Loucy (cell line): ENCODE measurements at regions not wholly inside any gene's neighbourhood (a gene's known extent, or its start where the extent isn't known, plus 50 kb on each side); places are given as distances from the start of the nearest gene placed in this dataset.

Experiments
- H2AFZ ChIP-seq: fragments of 200-600 bp; sonication (generic); 2 replicates; pipeline ENCODE4 v1.6.0; 2016; ENCODE audit warnings: antibody characterized with exemption, mild to moderate bottlenecking, low read length, moderate library complexity
- H3F3A ChIP-seq: fragments of 200-600 bp; 2 replicates; pipeline ENCODE4 v1.6.0; 2016; ENCODE audit warnings: antibody characterized with exemption, low read depth, mild to moderate bottlenecking
- H3K27me3 ChIP-seq: fragments of 200-600 bp; sonication (generic); 2 replicates; pipeline ENCODE4 v1.6.1; 2014; ENCODE audit warnings: low read length, mild to moderate bottlenecking; ENCODE audit not compliant: insufficient read depth, poor library complexity, severe bottlenecking
- H3K36me3 ChIP-seq: fragments of 200-600 bp; sonication (generic); 2 replicates; pipeline ENCODE4 v1.6.1; 2016; ENCODE audit warnings: low read length; ENCODE audit not compliant: insufficient read depth
- H3K4me1 ChIP-seq: fragments of 200-600 bp; sonication (generic); 2 replicates; pipeline ENCODE4 v1.5.1; 2014; ENCODE audit warnings: low read length, mild to moderate bottlenecking; ENCODE audit not compliant: insufficient read depth, poor library complexity, severe bottlenecking
- H3K4me2 ChIP-seq: fragments of 200-600 bp; sonication (generic); 2 replicates; pipeline ENCODE4 v1.6.0; 2014; ENCODE audit warnings: antibody characterized with exemption, low read length, low read depth, mild to moderate bottlenecking; ENCODE audit not compliant: poor library complexity, severe bottlenecking
- H3K4me3 ChIP-seq: fragments of 200-600 bp; sonication (generic); 2 replicates; pipeline ENCODE4 v1.5.1; 2014; ENCODE audit warnings: low read length, mild to moderate bottlenecking, mixed read lengths; ENCODE audit not compliant: poor library complexity, severe bottlenecking
- H3K79me2 ChIP-seq: fragments of 200-600 bp; sonication (generic); 2 replicates; pipeline ENCODE4 v1.6.1; 2014; ENCODE audit warnings: low read length; ENCODE audit not compliant: insufficient read depth
- H3K9ac ChIP-seq: fragments of 200-600 bp; sonication (generic); 2 replicates; pipeline ENCODE4 v1.6.0; 2014; ENCODE audit warnings: mild to moderate bottlenecking, low read depth, low read length, moderate library complexity; ENCODE audit not compliant: poor library complexity, severe bottlenecking
- H3K9me2 ChIP-seq: fragments of 200-600 bp; sonication (generic); replicated peaks from 2 replicates; pipeline ENCODE4 v1.6.1; 2016; ENCODE audit warnings: low read depth, low read length, mixed read lengths
- H3K9me3 ChIP-seq: fragments of 200-600 bp; sonication (generic); 2 replicates; pipeline ENCODE4 v1.6.1; 2014; ENCODE audit warnings: mild to moderate bottlenecking, antibody characterized with exemption, low read length, low read depth; ENCODE audit not compliant: insufficient read depth
- H4K20me1 ChIP-seq: fragments of 200-600 bp; sonication (generic); 2 replicates; pipeline ENCODE4 v1.6.0; 2014; ENCODE audit warnings: antibody characterized with exemption, low read length, mild to moderate bottlenecking; ENCODE audit not compliant: insufficient read depth, poor library complexity, severe bottlenecking
- EZH2phosphoT487 ChIP-seq: fragments of 200-600 bp; IDR thresholded peaks from 2 replicates; pipeline ENCODE4 v1.6.1; 2018; ENCODE audit warnings: antibody characterized with exemption, mild to moderate bottlenecking, moderate library complexity, borderline replicate concordance
- TF ChIP-seq, protein P1 (sequence below): fragments of 200-600 bp; sonication (generic); conservative IDR thresholded peaks from 2 replicates; pipeline ENCODE4 v1.5.1; 2014; ENCODE audit warnings: mild to moderate bottlenecking, antibody characterized with exemption, low read length

DNA sequence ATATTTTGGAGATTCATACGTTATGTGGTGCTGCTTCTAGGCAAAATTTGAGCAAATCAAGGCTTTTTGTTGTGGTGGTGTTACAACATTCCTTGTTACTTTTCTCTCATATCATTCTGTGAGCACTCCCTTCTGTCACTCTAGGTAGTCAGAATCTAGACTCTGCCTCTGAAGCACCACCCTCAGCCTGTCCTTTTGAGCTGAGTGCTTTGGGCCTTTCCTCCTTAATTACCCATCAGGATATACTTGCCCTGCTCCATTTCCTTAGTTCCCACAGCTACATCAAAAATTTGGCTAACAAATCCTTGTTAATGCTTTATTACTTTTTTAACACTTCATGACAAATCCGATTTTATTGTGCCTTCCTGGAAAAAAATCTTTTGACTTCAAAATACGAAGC, 289.6 kb downstream of the CALCRL start:
- H3K27me3 ChIP-seq = no peaks in the 10 kb centered on the region
- no peak overlapping the region for H3K4me2 ChIP-seq
- no peaks in the 10 kb centered on the region for H3K4me1 ChIP-seq
- no peaks in the 10 kb centered on the region for H4K20me1 ChIP-seq
- no peaks in the 10 kb centered on the region for H3K9me3 ChIP-seq
- no peaks in the 10 kb centered on the region for H3K79me2 ChIP-seq
- H3K4me3 ChIP-seq = no peak overlapping the region
- H3K9me2 ChIP-seq = no peaks in the 10 kb centered on the region
- H3F3A ChIP-seq = no peaks in the 10 kb centered on the region
- H2AFZ ChIP-seq = no peak overlapping the region
- no peak overlapping the region for H3K9ac ChIP-seq
- H3K36me3 ChIP-seq = no peaks in the 10 kb centered on the region
- TF ChIP-seq EZH2phosphoT487 = no peak
- TF ChIP-seq, protein P1, sequence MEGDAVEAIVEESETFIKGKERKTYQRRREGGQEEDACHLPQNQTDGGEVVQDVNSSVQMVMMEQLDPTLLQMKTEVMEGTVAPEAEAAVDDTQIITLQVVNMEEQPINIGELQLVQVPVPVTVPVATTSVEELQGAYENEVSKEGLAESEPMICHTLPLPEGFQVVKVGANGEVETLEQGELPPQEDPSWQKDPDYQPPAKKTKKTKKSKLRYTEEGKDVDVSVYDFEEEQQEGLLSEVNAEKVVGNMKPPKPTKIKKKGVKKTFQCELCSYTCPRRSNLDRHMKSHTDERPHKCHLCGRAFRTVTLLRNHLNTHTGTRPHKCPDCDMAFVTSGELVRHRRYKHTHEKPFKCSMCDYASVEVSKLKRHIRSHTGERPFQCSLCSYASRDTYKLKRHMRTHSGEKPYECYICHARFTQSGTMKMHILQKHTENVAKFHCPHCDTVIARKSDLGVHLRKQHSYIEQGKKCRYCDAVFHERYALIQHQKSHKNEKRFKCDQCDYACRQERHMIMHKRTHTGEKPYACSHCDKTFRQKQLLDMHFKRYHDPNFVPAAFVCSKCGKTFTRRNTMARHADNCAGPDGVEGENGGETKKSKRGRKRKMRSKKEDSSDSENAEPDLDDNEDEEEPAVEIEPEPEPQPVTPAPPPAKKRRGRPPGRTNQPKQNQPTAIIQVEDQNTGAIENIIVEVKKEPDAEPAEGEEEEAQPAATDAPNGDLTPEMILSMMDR = no peak

DNA sequence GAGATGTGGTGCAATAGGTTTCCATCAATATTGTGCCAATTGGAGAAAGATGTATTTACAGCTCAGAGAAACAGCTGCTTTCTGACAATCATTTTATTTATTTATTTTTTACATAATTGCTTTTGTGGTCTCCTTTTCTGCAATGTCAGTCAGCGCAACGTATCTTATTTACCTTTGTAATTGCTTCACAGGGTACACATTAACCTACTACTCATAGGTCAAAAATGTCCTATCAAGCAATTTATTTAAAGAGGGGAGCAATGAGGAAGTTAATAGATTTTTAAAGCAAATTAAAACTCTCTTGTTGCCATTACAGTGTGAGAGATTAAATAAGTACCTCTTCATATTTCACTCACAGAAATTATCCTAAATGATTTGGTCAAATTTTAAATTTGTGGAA, 291.0 kb downstream of the CALCRL start:
- H2AFZ ChIP-seq = no peak overlapping the region

DNA sequence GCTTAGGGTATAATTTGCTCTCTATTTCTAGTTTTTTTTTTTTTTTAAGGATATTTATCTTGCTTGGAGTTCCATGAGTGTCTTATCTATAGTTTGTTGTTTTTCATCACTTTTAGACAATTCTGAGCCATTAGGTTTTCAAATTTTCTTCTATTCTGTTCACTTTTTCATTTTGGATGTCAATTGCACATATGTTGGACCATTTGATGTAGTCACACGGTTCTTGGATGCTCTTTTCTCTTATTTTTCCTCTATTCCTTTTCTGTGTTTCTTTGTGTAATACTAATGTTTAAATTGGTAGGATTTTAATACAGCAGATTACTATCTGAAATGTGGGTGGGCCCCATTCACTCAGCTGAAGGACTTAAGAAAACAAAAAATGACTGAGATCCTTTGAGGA, 292.6 kb downstream of the CALCRL start:
- Histone ChIP-seq H3K36me3 (no peaks in the 10 kb centered on the region), H3K27me3 (no peaks in the 10 kb centered on the region), H3K9me3 (no peaks in the 10 kb centered on the region), H3K9me2 (no peaks in the 10 kb centered on the region), H4K20me1 (no peaks in the 10 kb centered on the region), H3K4me3 (no peak overlapping the region), H3K4me2 (no peak overlapping the region), H3K79me2 (no peaks in the 10 kb centered on the region), H2AFZ (no peak overlapping the region), H3K9ac (no peak overlapping the region), H3K4me1 (no peaks in the 10 kb centered on the region), H3F3A (no peaks in the 10 kb centered on the region)
- TF ChIP-seq, protein P1 = no peak
- no peak for TF ChIP-seq EZH2phosphoT487

More for the DNA sequence above, 291.0 kb downstream of the CALCRL start:
- Histone ChIP-seq H3K4me3 (no peak overlapping the region), H3K9me3 (no peaks in the 10 kb centered on the region), H3K9me2 (no peaks in the 10 kb centered on the region), H3K79me2 (no peaks in the 10 kb centered on the region), H3K36me3 (no peaks in the 10 kb centered on the region), H3K4me2 (no peak overlapping the region), H3K4me1 (no peaks in the 10 kb centered on the region), H4K20me1 (no peaks in the 10 kb centered on the region), H3K9ac (no peak overlapping the region), H3K27me3 (no peaks in the 10 kb centered on the region), H3F3A (no peaks in the 10 kb centered on the region)
- TF ChIP-seq EZH2phosphoT487 = no peak
- TF ChIP-seq, protein P1 = no peak
